ENCODE measurements at regions not wholly inside any gene's neighbourhood (a gene's known extent, or its start where the extent isn't known, plus 50 kb on each side); places are given as distances from the start of the nearest gene placed in this dataset.
"Not testable (repeated sequence)": the region's sequence is repeated elsewhere in the genome, so short reads cannot be mapped to it uniquely, and the experiment has no call there.

DNA sequence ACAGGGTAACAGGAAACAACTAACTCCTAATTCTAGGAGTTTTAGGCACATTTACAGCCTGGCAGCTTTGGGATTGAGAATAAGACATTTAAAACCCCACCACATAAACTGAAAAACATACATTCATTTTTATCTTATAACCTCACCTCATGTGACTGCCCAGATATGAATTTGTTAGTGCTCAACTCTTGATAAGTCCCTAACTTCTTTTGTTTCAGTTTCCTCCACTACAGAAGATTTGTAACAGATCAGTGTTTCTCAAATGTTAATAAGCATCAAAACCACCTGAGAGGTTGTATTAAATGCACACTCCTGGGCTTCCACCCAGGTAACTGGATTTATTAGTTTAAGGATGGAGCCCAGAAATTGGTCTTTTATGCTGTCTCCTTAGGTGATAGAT lies 190.1 kb upstream of the ARID1B start:
- Mint-ChIP-seq H3K36me3 (no peaks in the 10 kb centered on the region), H3K4me3 (no peak overlapping the region), H3K27ac (no peak overlapping the region), H3K4me1 (no peaks in the 10 kb centered on the region), H3K27me3 (peaks cover 0 to 10% (median 4%) of the 10 kb centered on the region in 5 donors), H3K9me3 (peaks cover 0 to 3% (median 0%) of the 10 kb centered on the region in 11 donors)
- CTCF ChIA-PET: no interaction called here
- Histone ChIP-seq H3K4me1 (ENCODE audit: control insufficient read depth in 2 of 2, insufficient read depth in 2 of 2, low read length in 2 of 2) (no peaks in the 10 kb centered on the region), H3K27ac (ENCODE audit: low read depth, low read length) (no peak overlapping the region), H3K9me3 (ENCODE audit: control insufficient read depth in 2 of 3, low read length in 3 of 3) (no peaks in the 10 kb centered on the region), H3K4me3 (ENCODE audit: low read length) (no peak overlapping the region), H3K36me3 (ENCODE audit: control insufficient read depth in 2 of 3, insufficient read depth in 3 of 3, low read length in 3 of 3) (no peaks in the 10 kb centered on the region), H3K27me3 (ENCODE audit: control insufficient read depth in 2 of 2, insufficient read depth in 2 of 2, low read length in 2 of 2) (no peaks in the 10 kb centered on the region)
- DNase-seq (no peak), ATAC-seq (no peak)
- intact Hi-C loops (cut with micrococcal nuclease): no loop called here
- POLR2A ChIA-PET: no interaction called here

DNA sequence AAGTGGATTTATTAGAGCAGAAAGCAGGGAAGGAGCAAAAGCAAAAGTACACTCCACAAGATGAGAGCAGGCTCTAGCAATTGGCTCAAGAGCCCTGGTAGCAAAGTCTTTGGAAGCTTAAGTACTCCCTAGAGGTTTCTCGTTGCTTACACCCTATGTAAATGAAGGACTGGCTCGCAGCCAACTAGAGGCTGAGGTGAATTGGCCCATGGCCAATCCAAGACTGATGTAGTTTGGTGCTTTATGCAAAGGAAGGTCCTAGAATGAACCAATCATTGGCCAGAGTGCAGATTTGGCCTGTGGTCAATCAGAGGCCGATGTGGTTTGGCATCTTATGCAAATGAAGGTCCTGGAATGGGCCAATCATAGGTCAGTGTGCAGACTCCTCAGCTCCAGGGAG lies 191.3 kb upstream of the ARID1B start:
- intact Hi-C loops (cut with micrococcal nuclease): no loop called here
- H3K4me3 Mint-ChIP-seq: no peak overlapping the region
- no peaks in the 10 kb centered on the region for H3K4me1 Mint-ChIP-seq
- Histone ChIP-seq H3K36me3 (ENCODE audit: control insufficient read depth in 2 of 3, insufficient read depth in 3 of 3, low read length in 3 of 3) (no peaks in the 10 kb centered on the region), H3K4me3 (ENCODE audit: low read length) (no peak overlapping the region), H3K9me3 (ENCODE audit: control insufficient read depth in 2 of 3, low read length in 3 of 3) (no peaks in the 10 kb centered on the region), H3K4me1 (ENCODE audit: control insufficient read depth in 2 of 2, insufficient read depth in 2 of 2, low read length in 2 of 2) (no peaks in the 10 kb centered on the region), H3K27ac (ENCODE audit: low read depth, low read length) (no peak overlapping the region), H3K27me3 (ENCODE audit: control insufficient read depth in 2 of 2, insufficient read depth in 2 of 2, low read length in 2 of 2) (no peaks in the 10 kb centered on the region)
- no peak overlapping the region for H3K27ac Mint-ChIP-seq
- H3K9me3 Mint-ChIP-seq: peaks cover 0 to 3% (median 0%) of the 10 kb centered on the region in 11 donors
- POLR2A ChIA-PET: no interaction called here
- DNase-seq (no peak), ATAC-seq (no peak)
- peaks cover 0 to 10% (median 0%) of the 10 kb centered on the region in 5 donors for H3K27me3 Mint-ChIP-seq
- CTCF ChIA-PET: no interaction called here
- H3K36me3 Mint-ChIP-seq: no peaks in the 10 kb centered on the region

DNA sequence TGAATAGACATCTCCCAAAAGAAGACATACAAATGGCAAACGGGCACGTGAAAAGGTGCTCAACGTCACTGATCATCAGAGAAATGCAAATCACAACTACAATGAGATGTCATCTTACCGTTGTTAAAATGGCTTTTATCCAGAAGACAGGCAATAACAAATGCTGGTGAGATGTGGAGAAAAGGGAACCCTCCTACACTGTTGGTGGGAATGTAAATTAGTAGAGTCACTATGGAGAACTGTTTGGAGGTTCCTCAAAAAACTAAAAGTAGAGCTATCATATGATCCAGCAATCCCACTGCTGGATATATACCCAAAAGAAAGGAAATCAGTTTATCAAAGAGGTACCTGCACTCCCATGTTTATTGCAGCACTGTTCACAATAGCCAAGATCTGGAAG lies 193.1 kb upstream of the ARID1B start:
- intact Hi-C loops (cut with micrococcal nuclease); H3K27me3 ChIP-seq (ENCODE audit: control insufficient read depth in 2 of 2, insufficient read depth in 2 of 2, low read length in 2 of 2); ATAC-seq; H3K27ac Mint-ChIP-seq; H3K9me3 ChIP-seq (ENCODE audit: control insufficient read depth in 2 of 3, low read length in 3 of 3); H3K27me3 Mint-ChIP-seq; H3K4me1 Mint-ChIP-seq; H3K9me3 Mint-ChIP-seq; DNase-seq; H3K4me1 ChIP-seq (ENCODE audit: control insufficient read depth in 2 of 2, insufficient read depth in 2 of 2, low read length in 2 of 2); H3K4me3 ChIP-seq (ENCODE audit: low read length); H3K36me3 Mint-ChIP-seq; H3K27ac ChIP-seq (ENCODE audit: low read depth, low read length); H3K36me3 ChIP-seq (ENCODE audit: control insufficient read depth in 2 of 3, insufficient read depth in 3 of 3, low read length in 3 of 3); H3K4me3 Mint-ChIP-seq: not testable (repeated sequence)
- ChIA-PET CTCF (interaction anchor here (0.5 kb wide), 1 partner anchor 20 kb away, joined by 3 read pairs; no protein-coding TSS in a partner anchor), POLR2A (interaction anchor here (0.6 kb wide), 1 partner anchor 172 kb away, joined by 3 read pairs; no protein-coding TSS in a partner anchor)

DNA sequence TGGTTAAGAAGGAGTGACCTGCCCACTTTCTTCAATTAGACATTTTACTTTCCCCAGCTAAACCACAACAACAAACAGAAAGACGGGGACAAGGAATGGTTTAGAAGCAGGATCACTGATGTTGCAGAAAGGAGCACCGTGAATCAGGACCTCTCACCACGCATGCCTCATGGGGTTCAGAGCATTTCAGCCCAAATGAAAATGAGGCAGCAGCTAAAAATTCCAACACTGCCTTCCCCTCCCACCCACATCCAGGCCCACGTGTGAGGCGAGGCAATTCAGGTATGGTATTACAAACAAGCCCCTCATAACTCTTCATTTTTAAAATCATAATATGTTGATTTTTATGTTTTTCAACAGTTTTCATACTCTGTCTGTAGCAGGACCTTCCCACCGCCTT lies 194.1 kb upstream of the ARID1B start:
- no peaks in the 10 kb centered on the region for H3K9me3 ChIP-seq (ENCODE audit: control insufficient read depth in 2 of 3, low read length in 3 of 3)
- H3K27me3 ChIP-seq (ENCODE audit: control insufficient read depth in 2 of 2, insufficient read depth in 2 of 2, low read length in 2 of 2): no peaks in the 10 kb centered on the region
- ChIA-PET CTCF (interaction anchor here (1.0 kb wide), 1 partner anchor 102 kb away, joined by 3 read pairs; no protein-coding TSS in a partner anchor), POLR2A (no interaction called here)
- ATAC-seq: no peak
- H3K27ac ChIP-seq (ENCODE audit: low read depth, low read length): no peak overlapping the region
- no peak overlapping the region for H3K4me3 Mint-ChIP-seq
- peaks cover 0 to 15% (median 0%) of the 10 kb centered on the region in 5 donors for H3K36me3 Mint-ChIP-seq
- intact Hi-C loops (cut with micrococcal nuclease): no loop called here
- H3K4me1 Mint-ChIP-seq: no peaks in the 10 kb centered on the region
- peaks cover 0 to 14% (median 0%) of the 10 kb centered on the region in 5 donors for H3K27me3 Mint-ChIP-seq
- DNase-seq: no peak
- no peaks in the 10 kb centered on the region for H3K4me1 ChIP-seq (ENCODE audit: control insufficient read depth in 2 of 2, insufficient read depth in 2 of 2, low read length in 2 of 2)
- no peak overlapping the region for H3K4me3 ChIP-seq (ENCODE audit: low read length)
- no peak overlapping the region for H3K27ac Mint-ChIP-seq
- no peaks in the 10 kb centered on the region for H3K36me3 ChIP-seq (ENCODE audit: control insufficient read depth in 2 of 3, insufficient read depth in 3 of 3, low read length in 3 of 3)
- H3K9me3 Mint-ChIP-seq: peaks cover 2 to 19% (median 10%) of the 10 kb centered on the region in 11 donors

DNA sequence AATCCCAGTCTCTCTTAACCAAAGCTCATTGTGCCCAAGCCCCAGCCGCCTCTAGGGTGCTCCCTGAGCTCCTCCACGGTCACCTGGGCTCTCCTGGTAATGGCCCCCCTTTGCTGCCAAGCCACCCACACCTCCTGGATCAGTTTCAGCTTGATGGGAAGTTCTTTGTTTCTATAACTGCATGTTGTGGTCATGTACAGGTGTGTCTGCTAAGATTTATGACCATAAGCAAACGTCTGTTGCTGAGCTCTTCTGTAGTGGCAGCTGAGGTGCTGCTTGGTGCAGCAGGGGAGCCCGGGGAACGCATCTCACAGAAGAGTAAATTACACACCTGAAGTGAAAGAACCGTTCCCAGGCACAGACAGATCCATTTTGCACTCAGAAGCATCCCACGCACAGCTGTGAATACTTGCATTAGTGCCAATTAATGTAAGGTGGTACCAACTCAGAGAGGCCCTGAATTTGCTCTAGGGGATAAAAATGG lies 194.6 kb upstream of the ARID1B start:
- ChIA-PET CTCF (no interaction called here), POLR2A (no interaction called here)
- no peak for ATAC-seq

DNA sequence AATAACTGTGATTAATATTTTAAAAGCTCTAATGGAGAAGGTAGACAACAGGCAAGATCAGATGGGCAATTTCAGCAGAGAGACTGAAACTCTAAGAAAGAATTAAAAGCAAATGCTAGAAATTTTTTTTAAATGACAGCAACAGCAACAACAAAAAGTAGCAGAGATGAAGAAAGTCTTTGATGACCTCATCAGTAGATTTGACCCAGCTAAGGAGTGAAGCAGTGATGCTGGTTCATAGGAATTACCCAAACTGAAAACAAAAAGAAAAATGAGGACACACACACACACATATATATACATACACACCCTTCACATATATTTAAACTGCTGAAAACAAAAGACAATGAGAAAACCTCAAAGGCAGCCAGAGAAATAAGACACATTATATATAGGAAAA lies 197.6 kb upstream of the ARID1B start:
- intact Hi-C loops (cut with micrococcal nuclease): no loop called here
- ChIA-PET POLR2A (no interaction called here), CTCF (no interaction called here)
- Mint-ChIP-seq H3K27ac (no peak overlapping the region), H3K9me3 (peaks cover 10 to 52% (median 27%) of the 10 kb centered on the region in 11 donors), H3K4me1 (peaks cover 0 to 2% (median 0%) of the 10 kb centered on the region in 7 donors), H3K36me3 (peaks cover 0 to 24% (median 5%) of the 10 kb centered on the region in 5 donors), H3K27me3 (peaks cover 2 to 22% (median 10%) of the 10 kb centered on the region in 5 donors), H3K4me3 (no peak overlapping the region)
- Histone ChIP-seq H3K27ac (ENCODE audit: low read depth, low read length) (no peak overlapping the region), H3K4me1 (ENCODE audit: control insufficient read depth in 2 of 2, insufficient read depth in 2 of 2, low read length in 2 of 2) (no peaks in the 10 kb centered on the region), H3K9me3 (ENCODE audit: control insufficient read depth in 2 of 3, low read length in 3 of 3) (peaks cover 0 to 6% (median 0%) of the 10 kb centered on the region in 3 experiments), H3K27me3 (ENCODE audit: control insufficient read depth in 2 of 2, insufficient read depth in 2 of 2, low read length in 2 of 2) (no peaks in the 10 kb centered on the region), H3K36me3 (ENCODE audit: control insufficient read depth in 2 of 3, insufficient read depth in 3 of 3, low read length in 3 of 3) (no peaks in the 10 kb centered on the region), H3K4me3 (ENCODE audit: low read length) (no peak overlapping the region)
- ATAC-seq (no peak), DNase-seq (no peak)

More for the DNA sequence above, 194.6 kb upstream of the ARID1B start:
- no peaks in the 10 kb centered on the region for H3K4me1 ChIP-seq (ENCODE audit: control insufficient read depth in 2 of 2, insufficient read depth in 2 of 2, low read length in 2 of 2)
- no peak for DNase-seq
- no peaks in the 10 kb centered on the region for H3K4me1 Mint-ChIP-seq
- no peak overlapping the region for H3K4me3 ChIP-seq (ENCODE audit: low read length)
- H3K9me3 ChIP-seq (ENCODE audit: control insufficient read depth in 2 of 3, low read length in 3 of 3): no peaks in the 10 kb centered on the region
- H3K36me3 Mint-ChIP-seq: peaks cover 0 to 15% (median 0%) of the 10 kb centered on the region in 5 donors
- intact Hi-C loops (cut with micrococcal nuclease): no loop called here
- H3K27ac ChIP-seq (ENCODE audit: low read depth, low read length): no peak overlapping the region
- H3K36me3 ChIP-seq (ENCODE audit: control insufficient read depth in 2 of 3, insufficient read depth in 3 of 3, low read length in 3 of 3): no peaks in the 10 kb centered on the region
- peaks cover 0 to 14% (median 0%) of the 10 kb centered on the region in 5 donors for H3K27me3 Mint-ChIP-seq
- no peaks in the 10 kb centered on the region for H3K27me3 ChIP-seq (ENCODE audit: control insufficient read depth in 2 of 2, insufficient read depth in 2 of 2, low read length in 2 of 2)
- H3K4me3 Mint-ChIP-seq: no peak overlapping the region
- peaks cover 2 to 24% (median 15%) of the 10 kb centered on the region in 11 donors for H3K9me3 Mint-ChIP-seq
- H3K27ac Mint-ChIP-seq: no peak overlapping the region

DNA sequence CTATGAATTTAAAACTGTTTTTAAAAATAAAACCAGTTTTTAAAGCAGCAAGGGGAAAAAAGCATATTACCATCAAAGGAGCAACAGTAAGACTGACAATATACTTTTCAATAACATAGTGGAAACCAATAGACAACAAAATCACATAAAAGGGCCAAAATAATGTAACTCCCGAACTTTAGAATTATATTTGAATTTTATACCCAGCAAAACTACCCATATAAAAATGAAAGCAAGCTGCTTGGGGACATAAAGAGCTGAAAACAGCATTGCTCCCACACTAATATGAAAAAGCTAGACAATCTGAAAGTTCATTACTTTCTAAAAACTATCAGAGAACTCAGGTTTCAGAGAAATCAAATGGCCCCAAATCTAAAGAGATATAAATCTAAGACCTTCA lies 199.4 kb upstream of the ARID1B start:
- Mint-ChIP-seq H3K27me3 (peaks cover 4 to 30% (median 16%) of the 10 kb centered on the region in 5 donors), H3K27ac (no peak overlapping the region)

More for the DNA sequence above, 199.4 kb upstream of the ARID1B start:
- intact Hi-C loops (cut with micrococcal nuclease): no loop called here
- no peak overlapping the region for H3K27ac ChIP-seq (ENCODE audit: low read depth, low read length)
- H3K4me3 ChIP-seq (ENCODE audit: low read length): no peak overlapping the region
- ChIA-PET CTCF (interaction anchor here (0.7 kb wide), 1 partner anchor 289 kb away, joined by 3 read pairs; no protein-coding TSS in a partner anchor), POLR2A (no interaction called here)
- no peak overlapping the region for H3K4me3 Mint-ChIP-seq
- no peaks in the 10 kb centered on the region for H3K27me3 ChIP-seq (ENCODE audit: control insufficient read depth in 2 of 2, insufficient read depth in 2 of 2, low read length in 2 of 2)
- H3K4me1 Mint-ChIP-seq: peaks cover 0 to 2% (median 0%) of the 10 kb centered on the region in 7 donors
- ATAC-seq (no peak), DNase-seq (no peak)
- H3K36me3 ChIP-seq (ENCODE audit: control insufficient read depth in 2 of 3, insufficient read depth in 3 of 3, low read length in 3 of 3): no peaks in the 10 kb centered on the region
- peaks cover 0 to 6% (median 0%) of the 10 kb centered on the region in 3 experiments for H3K9me3 ChIP-seq (ENCODE audit: control insufficient read depth in 2 of 3, low read length in 3 of 3)
- H3K9me3 Mint-ChIP-seq: peaks cover 10 to 52% (median 28%) of the 10 kb centered on the region in 11 donors
- no peaks in the 10 kb centered on the region for H3K4me1 ChIP-seq (ENCODE audit: control insufficient read depth in 2 of 2, insufficient read depth in 2 of 2, low read length in 2 of 2)
- peaks cover 0 to 24% (median 5%) of the 10 kb centered on the region in 5 donors for H3K36me3 Mint-ChIP-seq

All from naive thymus-derived CD4-positive, alpha-beta T cell (primary cell).